H1 (cell line): ENCODE measurements at regions not wholly inside any gene's neighbourhood (a gene's known extent, or its start where the extent isn't known, plus 50 kb on each side); places are given as distances from the start of the nearest gene placed in this dataset.

Experiments used
- CHD1 ChIP-seq: IDR thresholded peaks from 2 replicates; pipeline ENCODE4 v1.6.1; 2012; ENCODE audit warnings: low read depth, low read length, improper control_type of control experiment
- EP300 ChIP-seq, 2 experiments: IDR thresholded peaks; 1 replicate in 1 of 2; 2 replicates in 1 of 2; pipeline ENCODE4 v1.6.1; 2011 to 2012; ENCODE audit warnings: low read depth in 2 of 2, low read length in 2 of 2, mild to moderate bottlenecking in 2 of 2, borderline replicate concordance in 1 of 2, inconsistent platforms in 1 of 2, moderate library complexity in 1 of 2
- EZH2 ChIP-seq: fragments of 200-600 bp; sonication (generic); IDR thresholded peaks from 2 replicates; pipeline ENCODE4 v1.7.1; 2012; ENCODE audit warnings: low read depth, mild to moderate bottlenecking, moderate library complexity, low read length, inconsistent platforms; ENCODE audit not compliant: severe bottlenecking
- GABPA ChIP-seq: IDR thresholded peaks from 2 replicates; pipeline ENCODE4 v1.6.1; 2011; ENCODE audit warnings: mild to moderate bottlenecking, low read length, moderate library complexity, borderline replicate concordance; ENCODE audit not compliant: insufficient read depth
- JUND ChIP-seq: IDR thresholded peaks from 2 replicates; pipeline ENCODE4 v1.6.1; 2011; ENCODE audit warnings: mild to moderate bottlenecking, improper control_type of control experiment, low read length
- MAX ChIP-seq: IDR thresholded peaks from 2 replicates; pipeline ENCODE4 v1.6.1; 2012; ENCODE audit warnings: inconsistent platforms
- POLR2A ChIP-seq, 2 experiments: IDR thresholded peaks; 1 replicate in 1 of 2; 2 replicates in 1 of 2; pipeline ENCODE4 v1.6.1; 2011; ENCODE audit warnings: low read depth in 2 of 2, low read length in 2 of 2, mild to moderate bottlenecking in 2 of 2; ENCODE audit errors: control extremely low read depth in 1 of 2
- POLR2AphosphoS5 ChIP-seq: IDR thresholded peaks from 2 replicates; pipeline ENCODE4 v1.6.1; 2011; ENCODE audit warnings: low read depth, low read length
- RAD21 ChIP-seq, 2 experiments: IDR thresholded peaks in 1 of 2; conservative IDR thresholded peaks in 1 of 2; 2 replicates each; pipeline ENCODE4 v1.6.1; 2011; ENCODE audit warnings: low read depth in 2 of 2, low read length in 2 of 2, improper control_type of control experiment in 1 of 2, inconsistent platforms in 1 of 2, mild to moderate bottlenecking in 1 of 2, moderate library complexity in 1 of 2
- SUZ12 ChIP-seq: fragments of 200-600 bp; sonication (generic); IDR thresholded peaks from 2 replicates; pipeline ENCODE4 v1.6.1; 2012; ENCODE audit warnings: mild to moderate bottlenecking, inconsistent platforms, low read length, moderate library complexity, mixed read lengths
- TAF1 ChIP-seq: IDR thresholded peaks from 2 replicates; pipeline ENCODE4 v1.6.1; 2011; ENCODE audit warnings: mild to moderate bottlenecking, low read depth, low read length
- TCF12 ChIP-seq: IDR thresholded peaks from 2 replicates; pipeline ENCODE4 v1.6.1; 2011; ENCODE audit warnings: low read depth, mild to moderate bottlenecking, low read length
- TF ChIP-seq, protein P1 (sequence below): IDR thresholded peaks from 2 replicates; pipeline ENCODE4 v1.6.1; 2011; ENCODE audit warnings: low read length, improper control_type of control experiment
- TF ChIP-seq, protein P2 (sequence below), 3 experiments: IDR thresholded peaks; 1 replicate in 2 of 3; 2 replicates in 1 of 3; pipeline versions ENCODE4 v1.5.1 to v1.6.1; 2011; ENCODE audit warnings: low read length in 3 of 3, mild to moderate bottlenecking in 3 of 3, inconsistent platforms in 2 of 3, low read depth in 1 of 3, moderate library complexity in 1 of 3; ENCODE audit not compliant: insufficient read depth in 1 of 3; ENCODE audit errors: control extremely low read depth in 1 of 3

- no peak for TF ChIP-seq TAF1
- TF ChIP-seq EP300 (IDR thresholded peaks at IDR 0.05; ENCODE audit: borderline replicate concordance in 1 of 2, low read depth in 2 of 2, low read length in 2 of 2), result no peak
- TF ChIP-seq POLR2AphosphoS5, result no peak
- TF ChIP-seq, protein P1, sequence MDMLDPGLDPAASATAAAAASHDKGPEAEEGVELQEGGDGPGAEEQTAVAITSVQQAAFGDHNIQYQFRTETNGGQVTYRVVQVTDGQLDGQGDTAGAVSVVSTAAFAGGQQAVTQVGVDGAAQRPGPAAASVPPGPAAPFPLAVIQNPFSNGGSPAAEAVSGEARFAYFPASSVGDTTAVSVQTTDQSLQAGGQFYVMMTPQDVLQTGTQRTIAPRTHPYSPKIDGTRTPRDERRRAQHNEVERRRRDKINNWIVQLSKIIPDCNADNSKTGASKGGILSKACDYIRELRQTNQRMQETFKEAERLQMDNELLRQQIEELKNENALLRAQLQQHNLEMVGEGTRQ, result no peak
- TF ChIP-seq POLR2A (IDR thresholded peaks at IDR 0.05; ENCODE audit: control extremely low read depth in 1 of 2, low read depth in 2 of 2, low read length in 2 of 2), result no peak
- TF ChIP-seq MAX, result no peak
- no peak for TF ChIP-seq JUND
- TF ChIP-seq, protein P2, sequence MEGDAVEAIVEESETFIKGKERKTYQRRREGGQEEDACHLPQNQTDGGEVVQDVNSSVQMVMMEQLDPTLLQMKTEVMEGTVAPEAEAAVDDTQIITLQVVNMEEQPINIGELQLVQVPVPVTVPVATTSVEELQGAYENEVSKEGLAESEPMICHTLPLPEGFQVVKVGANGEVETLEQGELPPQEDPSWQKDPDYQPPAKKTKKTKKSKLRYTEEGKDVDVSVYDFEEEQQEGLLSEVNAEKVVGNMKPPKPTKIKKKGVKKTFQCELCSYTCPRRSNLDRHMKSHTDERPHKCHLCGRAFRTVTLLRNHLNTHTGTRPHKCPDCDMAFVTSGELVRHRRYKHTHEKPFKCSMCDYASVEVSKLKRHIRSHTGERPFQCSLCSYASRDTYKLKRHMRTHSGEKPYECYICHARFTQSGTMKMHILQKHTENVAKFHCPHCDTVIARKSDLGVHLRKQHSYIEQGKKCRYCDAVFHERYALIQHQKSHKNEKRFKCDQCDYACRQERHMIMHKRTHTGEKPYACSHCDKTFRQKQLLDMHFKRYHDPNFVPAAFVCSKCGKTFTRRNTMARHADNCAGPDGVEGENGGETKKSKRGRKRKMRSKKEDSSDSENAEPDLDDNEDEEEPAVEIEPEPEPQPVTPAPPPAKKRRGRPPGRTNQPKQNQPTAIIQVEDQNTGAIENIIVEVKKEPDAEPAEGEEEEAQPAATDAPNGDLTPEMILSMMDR (IDR thresholded peaks at IDR 0.05; ENCODE audit: control extremely low read depth in 1 of 3, insufficient read depth in 1 of 3, low read depth in 1 of 3, low read length in 3 of 3), result no peak
- no peak for TF ChIP-seq CHD1
- TF ChIP-seq SUZ12, result no peak
- no peak for TF ChIP-seq EZH2
- TF ChIP-seq RAD21 (IDR thresholded peaks at IDR 0.05 in 1 of 2, conservative IDR thresholded peaks at IDR 0.05 in 1 of 2; ENCODE audit: low read depth in 2 of 2, low read length in 2 of 2), result no peak
- no peak for TF ChIP-seq GABPA
- no peak for TF ChIP-seq TCF12
Measured at GRCh38 chrX:122890729-122891128, 293.3 kb upstream of the GRIA3 start.
